SK-N-SH (cell line): ENCODE measurements at regions not wholly inside any gene's neighbourhood (a gene's known extent, or its start where the extent isn't known, plus 50 kb on each side); places are given as distances from the start of the nearest gene placed in this dataset.

ENCODE experiments used
- CTCF ChIA-PET: fragments of 300-600, 350-600 bp; formaldehyde crosslinking; extraction: SDS; loops from one replicate; lab custom pipeline; 2021; lab: Yijun Ruan, JAX
- POLR2A ChIA-PET: fragments of 350-600 bp; sonication (Branson Sonifier 250); formaldehyde crosslinking; extraction: SDS; loops from one replicate; lab custom pipeline; 2020; ENCODE audit warnings: antibody characterized with exemption, inconsistent platforms; lab: Yijun Ruan, JAX
- DNase-seq: peaks from one replicate; pipeline ENCODE4 v3.0.0; 2012
- H2AFZ ChIP-seq: fragments of 200-600 bp; sonication (generic); 2 replicates; pipeline ENCODE4 v1.8.1; 2016; ENCODE audit warnings: antibody characterized with exemption, mild to moderate bottlenecking, low read depth
- H3F3A ChIP-seq: fragments of 200-600 bp; sonication (generic); replicated peaks from 2 replicates; pipeline ENCODE3; 2016; ENCODE audit warnings: antibody characterized with exemption, mild to moderate bottlenecking; ENCODE audit not compliant: insufficient read depth
- H3K27ac ChIP-seq, 2 experiments: fragments of 200-500 bp in 1 of 2; fragments of 200-600 bp in 1 of 2; sonication (Bioruptor generic) in 1 of 2; sonication (generic), shearing (Covaris generic) in 1 of 2; 2 replicates each; pipeline versions ENCODE4 v1.5.1 to v1.6.1; 2014 to 2016; ENCODE audit warnings: low read depth in 2 of 2, inconsistent platforms in 1 of 2, low read length in 1 of 2, mild to moderate bottlenecking in 1 of 2, mixed read lengths in 1 of 2
- H3K27me3 ChIP-seq: fragments of 200-600 bp; sonication (generic), shearing (Covaris generic); 2 replicates; pipeline ENCODE4 v1.6.1; 2016; ENCODE audit warnings: mixed run types; ENCODE audit not compliant: insufficient read depth
- H3K36me3 ChIP-seq, 2 experiments: fragments of 200-500 bp in 1 of 2; fragments of 200-600 bp in 1 of 2; sonication (Bioruptor generic) in 1 of 2; sonication (generic) in 1 of 2; replicated peaks in 1 of 2; 2 replicates each; pipeline versions ENCODE3 to v1.5.1; 2014 to 2016; ENCODE audit warnings: low read length in 1 of 2, mild to moderate bottlenecking in 1 of 2; ENCODE audit not compliant: insufficient read depth in 2 of 2, control insufficient read depth in 1 of 2
- H3K4me1 ChIP-seq, 2 experiments: fragments of 200-500 bp in 1 of 2; fragments of 200-600 bp in 1 of 2; sonication (Bioruptor generic) in 1 of 2; sonication (generic), shearing (Covaris generic) in 1 of 2; 2 replicates each; pipeline versions ENCODE4 v1.5.1 to v1.6.1; 2014 to 2016; ENCODE audit warnings: low read depth in 1 of 2, low read length in 1 of 2, mixed run types in 1 of 2; ENCODE audit not compliant: insufficient read depth in 2 of 2, control insufficient read depth in 1 of 2
- H3K4me2 ChIP-seq: fragments of 200-600 bp; sonication (generic), shearing (Covaris generic); 2 replicates; pipeline ENCODE4 v1.6.1; 2017; ENCODE audit warnings: mixed run types
- H3K4me3 ChIP-seq, 2 experiments: fragments of 200-500 bp in 1 of 2; fragments of 200-600 bp in 1 of 2; sonication (Bioruptor generic) in 1 of 2; sonication (generic), shearing (Covaris generic) in 1 of 2; 2 replicates each; pipeline versions ENCODE4 v1.5.1 to v1.8.1; 2014 to 2016; ENCODE audit warnings: low read depth in 2 of 2, inconsistent platforms in 1 of 2, low read length in 1 of 2, mild to moderate bottlenecking in 1 of 2, mixed read lengths in 1 of 2, moderate library complexity in 1 of 2
- H3K79me2 ChIP-seq: fragments of 200-600 bp; sonication (generic); 2 replicates; pipeline ENCODE4 v1.8.1; 2017; ENCODE audit warnings: mild to moderate bottlenecking; ENCODE audit not compliant: insufficient read depth
- H3K9ac ChIP-seq: fragments of 200-600 bp; sonication (generic); 2 replicates; pipeline ENCODE4 v1.6.1; 2017; ENCODE audit warnings: mixed run types
- H3K9me2 ChIP-seq: fragments of 200-600 bp; sonication (generic); 2 replicates; pipeline ENCODE4 v1.6.1; 2017; ENCODE audit warnings: mixed run types
- H3K9me3 ChIP-seq: fragments of 200-600 bp; sonication (generic); 2 replicates; pipeline ENCODE4 v1.6.1; 2017; ENCODE audit warnings: mixed run types, mild to moderate bottlenecking, moderate library complexity
- H4K20me1 ChIP-seq: fragments of 200-600 bp; sonication (generic); 2 replicates; pipeline ENCODE4 v1.6.1; 2017; ENCODE audit warnings: mild to moderate bottlenecking, mixed run types; ENCODE audit not compliant: insufficient read depth
- ELF1 ChIP-seq: IDR thresholded peaks from 2 replicates; pipeline ENCODE4 v1.4.0; 2012
- EP300 ChIP-seq, 2 experiments: IDR thresholded peaks; 2 replicates each; pipeline versions ENCODE4 v1.4.0 to v1.6.1; 2012; ENCODE audit warnings: borderline replicate concordance in 1 of 2, low read depth in 1 of 2, low read length in 1 of 2
- FOSL2 ChIP-seq: IDR thresholded peaks from 2 replicates; pipeline ENCODE4 v1.4.0; 2012; ENCODE audit warnings: low read depth, mild to moderate bottlenecking, moderate library complexity, borderline replicate concordance
- FOXM1 ChIP-seq: IDR thresholded peaks from 2 replicates; pipeline ENCODE4 v1.4.0; 2012; ENCODE audit warnings: low read depth, mild to moderate bottlenecking
- GABPA ChIP-seq: IDR thresholded peaks from 2 replicates; pipeline ENCODE4 v1.4.0; 2012; ENCODE audit warnings: low read depth, mild to moderate bottlenecking
- GATA2 ChIP-seq: sonication (generic); formaldehyde crosslinking; IDR thresholded peaks from 2 replicates; pipeline ENCODE4 v1.5.0; 2020; ENCODE audit warnings: mild to moderate bottlenecking, missing genetic modification reagents
- JUND ChIP-seq: IDR thresholded peaks from 2 replicates; pipeline ENCODE4 v1.4.0; 2012
- NFIC ChIP-seq: IDR thresholded peaks from 2 replicates; pipeline ENCODE4 v1.4.0; 2012; ENCODE audit warnings: borderline replicate concordance
- NRF1 ChIP-seq: IDR thresholded peaks from 2 replicates; pipeline ENCODE4 v1.6.1; 2012; ENCODE audit warnings: low read depth, mild to moderate bottlenecking, low read length
- RAD21 ChIP-seq: IDR thresholded peaks from 2 replicates; pipeline ENCODE4 v1.6.1; 2012; ENCODE audit warnings: mild to moderate bottlenecking, low read length
- RFX5 ChIP-seq: IDR thresholded peaks from 2 replicates; pipeline ENCODE4 v1.6.1; 2012; ENCODE audit warnings: mild to moderate bottlenecking, improper control_type of control experiment, low read length
- TAF1 ChIP-seq: IDR thresholded peaks from 2 replicates; pipeline ENCODE4 v1.6.1; 2012; ENCODE audit warnings: low read depth, mild to moderate bottlenecking, low read length, moderate library complexity, borderline replicate concordance
- TEAD4 ChIP-seq: IDR thresholded peaks from 2 replicates; pipeline ENCODE4 v1.4.0; 2012; ENCODE audit warnings: mild to moderate bottlenecking, borderline replicate concordance; ENCODE audit not compliant: insufficient read depth
- WGBS: methylation state at CpG from one replicate; pipeline ENCODE4 v1.1.6; 2017; ENCODE audit warnings: low lambda C conversion rate; 5-methylcytosine and 5-hydroxymethylcytosine counted together
- TF ChIP-seq, protein P1 (sequence below): IDR thresholded peaks from 2 replicates; pipeline ENCODE4; 2012
- TF ChIP-seq, protein P2 (sequence below): fragments of 150-350 bp; IDR thresholded peaks from 2 replicates; pipeline ENCODE4 v1.6.1; 2016; ENCODE audit warnings: mild to moderate bottlenecking, low read depth, low read length
- TF ChIP-seq, protein P3 (sequence below): fragments of 200-600 bp; sonication (generic); IDR thresholded peaks from 2 replicates; pipeline ENCODE4 v1.6.1; 2017; ENCODE audit warnings: antibody characterized with exemption, mild to moderate bottlenecking, moderate library complexity
- TF ChIP-seq, protein P4 (sequence below): IDR thresholded peaks from 2 replicates; pipeline ENCODE4 v1.4.0; 2012; ENCODE audit warnings: low read depth
- TF ChIP-seq, protein P5 (sequence below): IDR thresholded peaks from 2 replicates; pipeline ENCODE4 v1.4.0; 2012; ENCODE audit warnings: low read depth, borderline replicate concordance

DNA sequence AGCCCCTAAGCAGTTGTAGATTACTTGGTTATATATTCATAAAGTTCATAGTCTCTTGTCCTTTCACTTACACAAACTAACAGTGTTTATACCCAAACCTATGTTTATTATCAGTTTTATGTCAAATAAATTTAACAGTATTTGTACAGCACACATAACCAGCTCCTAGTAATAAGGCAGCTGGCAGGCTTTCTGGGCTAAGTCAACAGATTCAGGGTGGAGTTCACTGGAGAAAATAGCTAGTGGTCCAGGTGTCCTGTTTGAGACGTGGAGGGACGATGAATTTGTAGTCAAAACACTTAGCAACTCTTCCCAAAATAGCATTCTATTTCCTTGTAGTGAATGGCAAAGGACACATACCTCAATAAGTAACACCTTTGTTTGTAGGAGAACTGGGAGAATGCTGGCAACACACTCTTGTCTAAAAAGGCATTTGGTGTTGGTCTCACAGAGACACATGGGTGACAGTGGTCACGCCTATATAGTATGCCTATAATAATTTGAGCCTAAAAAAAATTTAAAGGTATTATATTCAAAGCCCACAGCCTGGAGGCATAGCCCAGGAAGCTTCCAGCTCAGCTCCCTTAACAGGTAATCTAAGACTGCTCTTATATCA is 156.4 kb upstream of the CARMIL1 start:
- no peaks in the 10 kb centered on the region for H3F3A ChIP-seq
- H2AFZ ChIP-seq, result no peak overlapping the region
- H3K27ac ChIP-seq, result peak overlapping the region; percentile 37 to 99
- WGBS, result 77% methylated on average over 3 of the region's 3 CpGs
- no peaks in the 10 kb centered on the region for H3K79me2 ChIP-seq
- DNase-seq, result no peak
- H4K20me1 ChIP-seq, result no peaks in the 10 kb centered on the region
- peaks cover 0 to 11% of the 10 kb centered on the region in 2 experiments for H3K36me3 ChIP-seq
- CTCF ChIA-PET, result no interaction called here
- H3K9ac ChIP-seq, result no peak overlapping the region
- peaks cover 0 to 14% of the 10 kb centered on the region in 2 experiments; a peak in 3 of 4 replicates for H3K4me1 ChIP-seq
- no peaks in the 10 kb centered on the region for H3K9me3 ChIP-seq
- no peak overlapping the region for H3K4me3 ChIP-seq
- TF ChIP-seq, protein P1, sequence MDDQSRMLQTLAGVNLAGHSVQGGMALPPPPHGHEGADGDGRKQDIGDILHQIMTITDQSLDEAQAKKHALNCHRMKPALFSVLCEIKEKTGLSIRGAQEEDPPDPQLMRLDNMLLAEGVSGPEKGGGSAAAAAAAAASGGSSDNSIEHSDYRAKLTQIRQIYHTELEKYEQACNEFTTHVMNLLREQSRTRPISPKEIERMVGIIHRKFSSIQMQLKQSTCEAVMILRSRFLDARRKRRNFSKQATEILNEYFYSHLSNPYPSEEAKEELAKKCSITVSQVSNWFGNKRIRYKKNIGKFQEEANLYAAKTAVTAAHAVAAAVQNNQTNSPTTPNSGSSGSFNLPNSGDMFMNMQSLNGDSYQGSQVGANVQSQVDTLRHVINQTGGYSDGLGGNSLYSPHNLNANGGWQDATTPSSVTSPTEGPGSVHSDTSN, result no peak
- no peak for TF ChIP-seq TEAD4
- no peak for TF ChIP-seq GATA2
- TF ChIP-seq TAF1, result no peak
- TF ChIP-seq NRF1, result no peak
- no peak for TF ChIP-seq JUND
- no peak for TF ChIP-seq NFIC
- TF ChIP-seq RAD21, result no peak
- TF ChIP-seq RFX5, result no peak
- TF ChIP-seq, protein P2, sequence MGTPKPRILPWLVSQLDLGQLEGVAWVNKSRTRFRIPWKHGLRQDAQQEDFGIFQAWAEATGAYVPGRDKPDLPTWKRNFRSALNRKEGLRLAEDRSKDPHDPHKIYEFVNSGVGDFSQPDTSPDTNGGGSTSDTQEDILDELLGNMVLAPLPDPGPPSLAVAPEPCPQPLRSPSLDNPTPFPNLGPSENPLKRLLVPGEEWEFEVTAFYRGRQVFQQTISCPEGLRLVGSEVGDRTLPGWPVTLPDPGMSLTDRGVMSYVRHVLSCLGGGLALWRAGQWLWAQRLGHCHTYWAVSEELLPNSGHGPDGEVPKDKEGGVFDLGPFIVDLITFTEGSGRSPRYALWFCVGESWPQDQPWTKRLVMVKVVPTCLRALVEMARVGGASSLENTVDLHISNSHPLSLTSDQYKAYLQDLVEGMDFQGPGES, result no peak
- no peak for TF ChIP-seq EP300 (IDR thresholded peaks at IDR 0.05; ENCODE audit: borderline replicate concordance in 1 of 2, low read depth in 1 of 2, low read length in 1 of 2)
- TF ChIP-seq, protein P3, sequence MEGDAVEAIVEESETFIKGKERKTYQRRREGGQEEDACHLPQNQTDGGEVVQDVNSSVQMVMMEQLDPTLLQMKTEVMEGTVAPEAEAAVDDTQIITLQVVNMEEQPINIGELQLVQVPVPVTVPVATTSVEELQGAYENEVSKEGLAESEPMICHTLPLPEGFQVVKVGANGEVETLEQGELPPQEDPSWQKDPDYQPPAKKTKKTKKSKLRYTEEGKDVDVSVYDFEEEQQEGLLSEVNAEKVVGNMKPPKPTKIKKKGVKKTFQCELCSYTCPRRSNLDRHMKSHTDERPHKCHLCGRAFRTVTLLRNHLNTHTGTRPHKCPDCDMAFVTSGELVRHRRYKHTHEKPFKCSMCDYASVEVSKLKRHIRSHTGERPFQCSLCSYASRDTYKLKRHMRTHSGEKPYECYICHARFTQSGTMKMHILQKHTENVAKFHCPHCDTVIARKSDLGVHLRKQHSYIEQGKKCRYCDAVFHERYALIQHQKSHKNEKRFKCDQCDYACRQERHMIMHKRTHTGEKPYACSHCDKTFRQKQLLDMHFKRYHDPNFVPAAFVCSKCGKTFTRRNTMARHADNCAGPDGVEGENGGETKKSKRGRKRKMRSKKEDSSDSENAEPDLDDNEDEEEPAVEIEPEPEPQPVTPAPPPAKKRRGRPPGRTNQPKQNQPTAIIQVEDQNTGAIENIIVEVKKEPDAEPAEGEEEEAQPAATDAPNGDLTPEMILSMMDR, result no peak
- no peak for TF ChIP-seq FOXM1
- no peak for TF ChIP-seq ELF1
- TF ChIP-seq FOSL2, result no peak
- TF ChIP-seq, protein P4, sequence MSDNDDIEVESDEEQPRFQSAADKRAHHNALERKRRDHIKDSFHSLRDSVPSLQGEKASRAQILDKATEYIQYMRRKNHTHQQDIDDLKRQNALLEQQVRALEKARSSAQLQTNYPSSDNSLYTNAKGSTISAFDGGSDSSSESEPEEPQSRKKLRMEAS, result no peak
- TF ChIP-seq, protein P5, sequence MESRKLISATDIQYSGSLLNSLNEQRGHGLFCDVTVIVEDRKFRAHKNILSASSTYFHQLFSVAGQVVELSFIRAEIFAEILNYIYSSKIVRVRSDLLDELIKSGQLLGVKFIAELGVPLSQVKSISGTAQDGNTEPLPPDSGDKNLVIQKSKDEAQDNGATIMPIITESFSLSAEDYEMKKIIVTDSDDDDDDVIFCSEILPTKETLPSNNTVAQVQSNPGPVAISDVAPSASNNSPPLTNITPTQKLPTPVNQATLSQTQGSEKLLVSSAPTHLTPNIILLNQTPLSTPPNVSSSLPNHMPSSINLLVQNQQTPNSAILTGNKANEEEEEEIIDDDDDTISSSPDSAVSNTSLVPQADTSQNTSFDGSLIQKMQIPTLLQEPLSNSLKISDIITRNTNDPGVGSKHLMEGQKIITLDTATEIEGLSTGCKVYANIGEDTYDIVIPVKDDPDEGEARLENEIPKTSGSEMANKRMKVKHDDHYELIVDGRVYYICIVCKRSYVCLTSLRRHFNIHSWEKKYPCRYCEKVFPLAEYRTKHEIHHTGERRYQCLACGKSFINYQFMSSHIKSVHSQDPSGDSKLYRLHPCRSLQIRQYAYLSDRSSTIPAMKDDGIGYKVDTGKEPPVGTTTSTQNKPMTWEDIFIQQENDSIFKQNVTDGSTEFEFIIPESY, result no peak
- no peak for TF ChIP-seq GABPA
- no peak overlapping the region; the same call in 1 of the 2 replicates for H3K4me2 ChIP-seq
- no peaks in the 10 kb centered on the region for H3K27me3 ChIP-seq
- POLR2A ChIA-PET, result interaction anchor here (0.7 kb wide), 1 partner anchor 12 kb away, joined by 3 read pairs; no protein-coding TSS in a partner anchor
- H3K9me2 ChIP-seq, result 0 out of 2 replicates have a peak, but pooled peaks cover 2% of the 10 kb centered on the region
